ENCODE measurements at regions not wholly inside any gene's neighbourhood (a gene's known extent, or its start where the extent isn't known, plus 50 kb on each side); places are given as distances from the start of the nearest gene placed in this dataset.

DNA sequence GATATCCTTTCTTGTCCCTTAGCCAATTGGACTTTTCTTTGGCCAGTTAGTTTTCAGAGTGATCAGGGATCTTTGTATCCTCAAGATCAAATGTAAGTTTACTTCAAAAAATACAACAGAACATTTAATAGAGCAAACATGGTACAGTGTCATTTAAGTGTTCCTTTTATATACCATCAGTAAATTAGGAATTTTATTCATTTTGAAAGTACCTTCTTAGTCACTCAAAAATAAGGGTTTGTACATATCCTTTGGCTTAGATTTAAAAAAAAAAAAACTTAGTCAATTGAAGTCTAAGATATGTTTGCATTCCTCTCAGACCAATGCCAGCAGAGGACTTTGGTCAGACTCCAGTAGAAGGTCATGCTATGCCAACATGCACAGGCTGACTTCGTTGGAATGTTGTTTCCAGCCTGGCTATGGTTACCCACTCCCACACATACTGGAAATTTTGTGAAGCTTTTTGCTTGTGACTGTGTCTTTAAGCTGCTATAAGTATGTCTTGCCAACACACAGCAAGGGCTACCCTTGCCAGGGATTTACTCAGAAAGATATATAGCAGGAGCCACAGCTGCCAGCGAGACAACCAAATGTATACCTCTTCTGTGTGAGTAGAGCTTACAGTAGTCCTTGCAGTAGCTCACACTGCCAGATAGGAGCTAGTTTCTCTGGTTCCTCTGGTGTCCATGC, 81.5 kb upstream of the LRIF1 start:
- Histone ChIP-seq H3K27ac (no peak overlapping the region), H3K36me3 (ENCODE audit: low read depth, missing control alignments) (no peaks in the 10 kb centered on the region), H3K4me3 (no peak overlapping the region), H3K4me1 (no peaks in the 10 kb centered on the region), H3K9me3 (no peaks in the 10 kb centered on the region), H3K27me3 (no peaks in the 10 kb centered on the region)
- intact Hi-C loops (cut with DNase I; ENCODE audit: low total_unique reads): no loop called here
- 41% methylated on average over 2 of the region's 2 CpGs for WGBS, 2 donors
- TF ChIP-seq, protein P1, sequence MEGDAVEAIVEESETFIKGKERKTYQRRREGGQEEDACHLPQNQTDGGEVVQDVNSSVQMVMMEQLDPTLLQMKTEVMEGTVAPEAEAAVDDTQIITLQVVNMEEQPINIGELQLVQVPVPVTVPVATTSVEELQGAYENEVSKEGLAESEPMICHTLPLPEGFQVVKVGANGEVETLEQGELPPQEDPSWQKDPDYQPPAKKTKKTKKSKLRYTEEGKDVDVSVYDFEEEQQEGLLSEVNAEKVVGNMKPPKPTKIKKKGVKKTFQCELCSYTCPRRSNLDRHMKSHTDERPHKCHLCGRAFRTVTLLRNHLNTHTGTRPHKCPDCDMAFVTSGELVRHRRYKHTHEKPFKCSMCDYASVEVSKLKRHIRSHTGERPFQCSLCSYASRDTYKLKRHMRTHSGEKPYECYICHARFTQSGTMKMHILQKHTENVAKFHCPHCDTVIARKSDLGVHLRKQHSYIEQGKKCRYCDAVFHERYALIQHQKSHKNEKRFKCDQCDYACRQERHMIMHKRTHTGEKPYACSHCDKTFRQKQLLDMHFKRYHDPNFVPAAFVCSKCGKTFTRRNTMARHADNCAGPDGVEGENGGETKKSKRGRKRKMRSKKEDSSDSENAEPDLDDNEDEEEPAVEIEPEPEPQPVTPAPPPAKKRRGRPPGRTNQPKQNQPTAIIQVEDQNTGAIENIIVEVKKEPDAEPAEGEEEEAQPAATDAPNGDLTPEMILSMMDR (IDR thresholded peaks at IDR 0.05): no peak
- TF ChIP-seq POLR2A (IDR thresholded peaks at IDR 0.05): no peak
- no peak for DNase-seq

DNA sequence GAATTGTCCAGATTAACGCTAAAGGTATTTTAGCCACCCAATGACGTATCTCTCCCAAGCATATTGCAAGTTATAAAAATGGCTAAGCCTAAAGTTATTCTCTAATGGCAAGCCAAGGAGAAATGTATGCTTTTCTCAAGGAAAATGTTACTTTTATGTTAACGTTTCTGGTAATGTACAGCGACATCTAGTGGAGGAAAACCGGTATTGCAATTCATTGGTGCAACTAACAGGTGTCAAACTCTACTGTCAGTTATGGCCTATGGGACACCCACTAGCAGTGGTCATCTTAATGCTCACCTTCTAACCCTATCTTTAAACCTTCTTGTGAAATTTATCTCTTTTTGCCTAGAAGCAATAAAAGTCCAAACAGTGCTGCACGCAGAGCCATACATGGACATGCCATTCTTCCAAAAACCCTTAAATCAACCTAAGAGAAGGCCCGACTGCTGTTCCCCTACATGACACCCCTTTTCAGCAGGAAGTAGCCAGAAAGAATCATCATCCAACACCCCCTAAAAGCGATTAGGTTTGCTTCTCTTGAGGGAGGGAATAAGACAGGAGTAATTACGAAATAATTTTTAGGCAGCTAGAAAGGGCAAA, 68.7 kb upstream of the LRIF1 start:
- DNase-seq: peak; percentile 73
- intact Hi-C loops (cut with DNase I; ENCODE audit: low total_unique reads): no loop called here

DNA sequence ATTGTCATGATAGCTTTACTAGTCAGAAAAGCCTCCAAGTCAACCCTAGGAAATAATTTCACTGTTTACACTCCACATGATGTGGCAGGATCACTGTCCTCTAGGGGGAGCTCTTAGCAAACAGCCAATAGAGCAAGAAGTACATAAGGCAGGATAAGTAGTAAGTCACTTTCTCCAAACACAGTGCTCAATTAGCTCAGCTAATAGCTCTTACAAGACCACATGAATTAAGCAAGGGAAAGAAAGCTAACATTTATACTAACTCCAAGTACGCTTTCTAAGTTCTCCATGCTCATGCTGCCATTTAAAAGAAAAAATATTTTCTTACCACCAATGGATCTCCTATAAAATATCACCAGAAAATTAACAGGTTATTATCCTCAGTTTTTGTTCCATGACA, 66.9 kb upstream of the LRIF1 start:
- intact Hi-C loops (cut with DNase I; ENCODE audit: low total_unique reads): no loop called here
- Histone ChIP-seq H3K36me3 (ENCODE audit: low read depth, missing control alignments) (no peaks in the 10 kb centered on the region), H3K4me3 (no peak overlapping the region), H3K4me1 (peaks cover 7% of the 10 kb centered on the region), H3K27me3 (no peaks in the 10 kb centered on the region), H3K27ac (no peak overlapping the region), H3K9me3 (no peaks in the 10 kb centered on the region)
- DNase-seq: peak; percentile 62
- 83 to 88% methylated on average over 1 of the region's 1 CpG for WGBS, 2 donors
- TF ChIP-seq, protein P1 (IDR thresholded peaks at IDR 0.05): peak; percentile 10 to 63 (median 55)
- no peak for TF ChIP-seq POLR2A (IDR thresholded peaks at IDR 0.05)

More for the DNA sequence above, 68.7 kb upstream of the LRIF1 start:
- WGBS, 2 donors: 27 to 30% methylated on average over 9 of the region's 9 CpGs
- Histone ChIP-seq H3K4me3 (no peak overlapping the region), H3K27ac (no peak overlapping the region), H3K36me3 (ENCODE audit: low read depth, missing control alignments) (no peaks in the 10 kb centered on the region), H3K27me3 (no peaks in the 10 kb centered on the region), H3K4me1 (peaks cover 7% of the 10 kb centered on the region), H3K9me3 (no peaks in the 10 kb centered on the region)
- TF ChIP-seq, protein P1 (IDR thresholded peaks at IDR 0.05): peak; percentile 79 to 91 (median 81)
- no peak for TF ChIP-seq POLR2A (IDR thresholded peaks at IDR 0.05)

DNA sequence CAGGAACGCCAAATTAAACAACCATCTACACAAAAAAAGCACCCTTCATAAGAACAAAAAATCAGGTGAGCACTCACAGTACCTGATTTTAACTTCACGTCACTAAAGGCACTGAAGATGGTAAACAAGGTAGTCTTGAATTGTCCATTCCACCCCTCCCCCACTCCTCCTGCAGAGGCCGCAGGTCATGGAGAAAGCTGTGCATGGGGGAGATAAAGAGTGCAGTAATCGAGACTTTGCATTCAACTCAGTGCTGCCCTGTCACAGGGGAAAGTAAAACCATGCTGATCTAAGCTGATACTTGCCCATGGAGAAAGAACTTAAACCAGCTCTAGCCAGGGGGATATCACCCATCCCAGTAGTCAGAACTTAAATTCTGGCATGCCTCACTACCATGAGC, 61.4 kb upstream of the LRIF1 start:
- intact Hi-C loops (cut with DNase I; ENCODE audit: low total_unique reads): no loop called here
- 73 to 77% methylated on average over 4 of the region's 4 CpGs for WGBS, 2 donors
- H3K4me1 ChIP-seq: peaks cover 7% of the 10 kb centered on the region

More for the DNA sequence above, 61.4 kb upstream of the LRIF1 start:
- TF ChIP-seq, protein P1 (IDR thresholded peaks at IDR 0.05): no peak
- no peak for TF ChIP-seq POLR2A (IDR thresholded peaks at IDR 0.05)
- DNase-seq: no peak
- H3K4me3 ChIP-seq: no peak overlapping the region
- no peaks in the 10 kb centered on the region for H3K27me3 ChIP-seq
- no peaks in the 10 kb centered on the region for H3K9me3 ChIP-seq
- no peaks in the 10 kb centered on the region for H3K36me3 ChIP-seq (ENCODE audit: low read depth, missing control alignments)
- no peak overlapping the region for H3K27ac ChIP-seq
